H1 (cell line): ENCODE measurements at regions not wholly inside any gene's neighbourhood (a gene's known extent, or its start where the extent isn't known, plus 50 kb on each side); places are given as distances from the start of the nearest gene placed in this dataset.

Source experiments
- CTCF ChIA-PET: fragments of 300-600 bp; sonication (Branson Sonifier 250); formaldehyde crosslinking; loops from one replicate; lab custom pipeline; 2021; ENCODE audit not compliant: partially characterized antibody; lab: Charles Lee
- POLR2A ChIA-PET: fragments of 300-600 bp; sonication (Branson Sonifier 250); formaldehyde crosslinking; loops from one replicate; lab custom pipeline; 2021; ENCODE audit warnings: inconsistent platforms; ENCODE audit not compliant: partially characterized antibody; lab: Charles Lee
- DNase-seq, 2 experiments: peaks; one replicate each; pipeline versions ENCODE4 v3.0.0 to v3.0.0-alpha.2; 2010 to 2022; ENCODE audit warnings: low spot score in 2 of 2, low read depth in 1 of 2, mixed read lengths in 1 of 2
- FAIRE-seq: peaks from 2 replicates; lab custom pipeline; 2011; peaks lifted over from hg19 to GRCh38; lab: Jason Lieb, UNC
- H2AFZ ChIP-seq: 2 replicates; pipeline ENCODE4 v1.8.1; 2012; ENCODE audit warnings: low read length, inconsistent platforms
- H2AK5ac ChIP-seq: 2 replicates; pipeline ENCODE4 v1.6.1; 2013; ENCODE audit warnings: low read depth, low read length
- H2BK120ac ChIP-seq: replicated peaks from 2 replicates; pipeline ENCODE3; 2013; ENCODE audit warnings: low read depth, low read length, inconsistent platforms
- H2BK12ac ChIP-seq: 2 replicates; pipeline ENCODE4 v1.6.1; 2013; ENCODE audit warnings: low read depth, low read length
- H2BK15ac ChIP-seq: 2 replicates; pipeline ENCODE4 v1.6.1; 2013; ENCODE audit warnings: low read length
- H2BK20ac ChIP-seq: 2 replicates; pipeline ENCODE4 v1.6.1; 2013; ENCODE audit warnings: low read length
- H2BK5ac ChIP-seq: 2 replicates; pipeline ENCODE4 v1.6.1; 2013; ENCODE audit warnings: low read depth, low read length
- H3K14ac ChIP-seq: 2 replicates; pipeline ENCODE4 v1.6.1; 2013; ENCODE audit warnings: inconsistent platforms; ENCODE audit not compliant: insufficient read length
- H3K18ac ChIP-seq: 2 replicates; pipeline ENCODE4 v1.6.1; 2013; ENCODE audit warnings: low read length; ENCODE audit errors: extremely low read depth
- H3K23ac ChIP-seq: 2 replicates; pipeline ENCODE4 v1.6.1; 2013; ENCODE audit warnings: inconsistent platforms; ENCODE audit not compliant: insufficient read length
- H3K23me2 ChIP-seq: 2 replicates; pipeline ENCODE4 v1.6.1; 2013; ENCODE audit warnings: low read depth, low read length
- H3K27ac ChIP-seq: 2 replicates; pipeline ENCODE4 v1.6.1; 2011; ENCODE audit warnings: low read depth, low read length, inconsistent platforms
- H3K27me3 ChIP-seq, 4 experiments: replicated peaks in 1 of 4; 1 replicate in 1 of 4; 2 replicates in 3 of 4; pipeline versions ENCODE4 v1.6.1 to v1.8.1; 2011 to 2013; ENCODE audit warnings: low read length in 3 of 4, mild to moderate bottlenecking in 3 of 4, inconsistent platforms in 2 of 4, mixed read lengths in 2 of 4, moderate library complexity in 1 of 4; ENCODE audit not compliant: control insufficient read depth in 3 of 4, insufficient read depth in 3 of 4; ENCODE audit errors: extremely low read depth in 1 of 4
- H3K36me3 ChIP-seq, 4 experiments: 2 replicates each; pipeline versions ENCODE4 v1.6.1 to v1.8.1; 2011 to 2013; ENCODE audit warnings: mild to moderate bottlenecking in 4 of 4, low read length in 3 of 4, moderate library complexity in 2 of 4, control low read depth in 1 of 4, inconsistent platforms in 1 of 4; ENCODE audit not compliant: insufficient read depth in 4 of 4, control insufficient read depth in 2 of 4
- H3K4ac ChIP-seq: replicated peaks from 2 replicates; pipeline ENCODE3; 2013; ENCODE audit warnings: low read length, low read depth, mixed read lengths, inconsistent platforms; ENCODE audit not compliant: insufficient read length
- H3K4me1 ChIP-seq, 4 experiments: replicated peaks in 1 of 4; 1 replicate in 1 of 4; 2 replicates in 3 of 4; pipeline versions ENCODE4 v1.6.1 to v1.8.1; 2011 to 2013; ENCODE audit warnings: low read length in 3 of 4, inconsistent platforms in 2 of 4, mixed read lengths in 1 of 4; ENCODE audit not compliant: insufficient read depth in 4 of 4, control insufficient read depth in 3 of 4
- H3K4me2 ChIP-seq, 2 experiments: 2 replicates each; pipeline versions ENCODE4 v1.6.1 to v1.8.1; 2011 to 2013; ENCODE audit warnings: low read depth in 2 of 2, low read length in 2 of 2, control low read depth in 1 of 2, inconsistent platforms in 1 of 2, mild to moderate bottlenecking in 1 of 2; ENCODE audit not compliant: insufficient read depth in 1 of 2
- H3K4me3 ChIP-seq, 4 experiments: fragments of 200-600, 300-600 bp in 1 of 4; sonication (generic), shearing (Covaris generic), sonication (Bioruptor Twin) in 1 of 4; 2 replicates each; pipeline versions ENCODE4 v1.5.1 to v1.8.1; 2011 to 2016; ENCODE audit warnings: low read length in 4 of 4, low read depth in 3 of 4, control low read depth in 2 of 4, inconsistent platforms in 2 of 4, mild to moderate bottlenecking in 2 of 4, mixed read lengths in 1 of 4, moderate library complexity in 1 of 4; ENCODE audit not compliant: insufficient read depth in 2 of 4; ENCODE audit errors: extremely low read depth in 1 of 4
- H3K56ac ChIP-seq: replicated peaks from 2 replicates; pipeline ENCODE3; 2013; ENCODE audit warnings: low read depth, mild to moderate bottlenecking, mixed read lengths, low read length, inconsistent platforms; ENCODE audit not compliant: insufficient read length
- H3K79me1 ChIP-seq: 2 replicates; pipeline ENCODE4 v1.6.1; 2013; ENCODE audit warnings: low read depth, low read length, control low read depth
- H3K79me2 ChIP-seq, 2 experiments: 2 replicates each; pipeline versions ENCODE4 v1.6.1 to v1.8.1; 2012 to 2013; ENCODE audit warnings: low read length in 2 of 2, mild to moderate bottlenecking in 2 of 2, inconsistent platforms in 1 of 2; ENCODE audit not compliant: insufficient read depth in 2 of 2, control insufficient read depth in 1 of 2
- H3K9ac ChIP-seq, 4 experiments: replicated peaks in 1 of 4; 1 replicate in 1 of 4; 2 replicates in 3 of 4; pipeline versions ENCODE4 v1.6.1 to v1.8.1; 2011 to 2013; ENCODE audit warnings: low read depth in 3 of 4, low read length in 3 of 4, control low read depth in 2 of 4, mild to moderate bottlenecking in 2 of 4, moderate library complexity in 2 of 4, inconsistent platforms in 1 of 4; ENCODE audit errors: extremely low read depth in 1 of 4
- H3K9me3 ChIP-seq, 2 experiments: 2 replicates each; pipeline versions ENCODE4 v1.6.1 to v1.8.1; 2012 to 2013; ENCODE audit warnings: mild to moderate bottlenecking in 2 of 2, moderate library complexity in 2 of 2, control low read depth in 1 of 2, inconsistent platforms in 1 of 2, low read depth in 1 of 2, low read length in 1 of 2, mixed read lengths in 1 of 2; ENCODE audit not compliant: insufficient read depth in 2 of 2
- H4K20me1 ChIP-seq, 2 experiments: replicated peaks in 1 of 2; 2 replicates each; pipeline versions ENCODE3 to v1.8.1; 2011 to 2013; ENCODE audit warnings: inconsistent platforms in 2 of 2, low read length in 2 of 2, mild to moderate bottlenecking in 1 of 2; ENCODE audit not compliant: insufficient read depth in 2 of 2, control insufficient read depth in 1 of 2
- H4K5ac ChIP-seq: 2 replicates; pipeline ENCODE4 v1.6.1; 2013; ENCODE audit warnings: low read length, low read depth, mixed read lengths, inconsistent platforms; ENCODE audit not compliant: insufficient read length
- H4K8ac ChIP-seq: 2 replicates; pipeline ENCODE4 v1.8.0; 2013; ENCODE audit warnings: mild to moderate bottlenecking, moderate library complexity, low read length, inconsistent platforms; ENCODE audit not compliant: insufficient read depth; ENCODE audit errors: extremely low read depth
- H4K91ac ChIP-seq: replicated peaks from 2 replicates; pipeline ENCODE3; 2013; ENCODE audit warnings: low read length, mixed read lengths, inconsistent platforms; ENCODE audit not compliant: insufficient read length
- ASH2L ChIP-seq: fragments of 200-600, 300-600 bp; sonication (generic); IDR thresholded peaks from one replicate; pipeline ENCODE4 v1.7.1; 2017; ENCODE audit warnings: low read length
- ATF2 ChIP-seq: IDR thresholded peaks from 2 replicates; pipeline ENCODE4 v1.6.1; 2012; ENCODE audit warnings: low read length, inconsistent platforms
- CBX8 ChIP-seq: fragments of 300-800, 300-1000 bp; sonication (generic); IDR thresholded peaks from 2 replicates; pipeline ENCODE4 v1.7.1; 2016; ENCODE audit warnings: low read depth, low read length, borderline replicate concordance
- CHD2 ChIP-seq: IDR thresholded peaks from 2 replicates; pipeline ENCODE4 v1.6.1; 2012; ENCODE audit warnings: low read length, improper control_type of control experiment
- GABPA ChIP-seq: IDR thresholded peaks from 2 replicates; pipeline ENCODE4 v1.6.1; 2011; ENCODE audit warnings: mild to moderate bottlenecking, low read length, moderate library complexity, borderline replicate concordance; ENCODE audit not compliant: insufficient read depth
- JUN ChIP-seq: IDR thresholded peaks from 2 replicates; pipeline ENCODE4 v1.6.1; 2011; ENCODE audit warnings: low read depth, mild to moderate bottlenecking, improper control_type of control experiment, low read length
- JUND ChIP-seq: IDR thresholded peaks from 2 replicates; pipeline ENCODE4 v1.6.1; 2011; ENCODE audit warnings: mild to moderate bottlenecking, improper control_type of control experiment, low read length
- KDM1A ChIP-seq: fragments of 200-600, 300-600 bp; sonication (generic); IDR thresholded peaks from 2 replicates; pipeline ENCODE4 v1.7.1; 2016; ENCODE audit warnings: mild to moderate bottlenecking, low read length, borderline replicate concordance
- POLR2AphosphoS5 ChIP-seq: IDR thresholded peaks from 2 replicates; pipeline ENCODE4 v1.6.1; 2011; ENCODE audit warnings: low read depth, low read length
- RAD21 ChIP-seq, 2 experiments: IDR thresholded peaks in 1 of 2; conservative IDR thresholded peaks in 1 of 2; 2 replicates each; pipeline ENCODE4 v1.6.1; 2011; ENCODE audit warnings: low read depth in 2 of 2, low read length in 2 of 2, improper control_type of control experiment in 1 of 2, inconsistent platforms in 1 of 2, mild to moderate bottlenecking in 1 of 2, moderate library complexity in 1 of 2
- SAP30 ChIP-seq: fragments of 300-600 bp; sonication (generic); IDR thresholded peaks from 2 replicates; pipeline ENCODE4 v1.7.1; 2012; ENCODE audit warnings: low read length, moderate library complexity, mild to moderate bottlenecking, inconsistent platforms; ENCODE audit not compliant: insufficient read depth, insufficient replicate concordance
- SIRT6 ChIP-seq: IDR thresholded peaks from one replicate; pipeline ENCODE4 v1.7.1; 2012; ENCODE audit warnings: low read length, inconsistent platforms
- SP2 ChIP-seq: IDR thresholded peaks from 2 replicates; pipeline ENCODE4 v1.6.1; 2012; ENCODE audit warnings: mild to moderate bottlenecking, low read length, inconsistent platforms
- TEAD4 ChIP-seq: IDR thresholded peaks from 2 replicates; pipeline ENCODE4 v1.6.1; 2012; ENCODE audit warnings: low read depth, low read length, inconsistent platforms, mixed read lengths
- WGBS, 2 experiments: shearing (Covaris generic) in 1 of 2; methylation state at CpG; one replicate each; pipeline versions ENCODE4 v1.1.6 to v1.1.7; 2013 to 2015; ENCODE audit warnings: low lambda C conversion rate in 2 of 2, mixed read lengths in 2 of 2, inconsistent platforms in 1 of 2, low coverage in 1 of 2, missing lambda C conversion rate in 1 of 2; ENCODE audit not compliant: insufficient replicate concordance in 2 of 2, insufficient coverage in 1 of 2, insufficient read length in 1 of 2; ENCODE audit errors: extremely low coverage in 1 of 2, missing lambda C conversion rate in 1 of 2; 5-methylcytosine and 5-hydroxymethylcytosine counted together

- H3K23me2 ChIP-seq, result no peaks in the 10 kb centered on the region
- FAIRE-seq, result no peak
- TF ChIP-seq CHD2 (no peak), JUND (no peak), ASH2L (no peak), KDM1A (no peak), CBX8 (no peak), ATF2 (no peak), SP2 (no peak), POLR2AphosphoS5 (no peak), TEAD4 (no peak), GABPA (no peak), JUN (no peak), RAD21 (IDR thresholded peaks at IDR 0.05 in 1 of 2, conservative IDR thresholded peaks at IDR 0.05 in 1 of 2; ENCODE audit: low read depth in 2 of 2, low read length in 2 of 2) (no peak), SIRT6 (no peak), SAP30 (no peak)
- no peak overlapping the region for H2AFZ ChIP-seq
- no peak for DNase-seq
- no peak overlapping the region for H3K18ac ChIP-seq
- 73% methylated on average over 1 of the region's 1 CpG; no CpG with 5 or more reads in 1 of the 2 experiments for WGBS, 2 experiments
- H3K36me3 ChIP-seq, result no peaks in the 10 kb centered on the region
- H3K4me3 ChIP-seq, result no peak overlapping the region
- no peak overlapping the region for H2BK120ac ChIP-seq
- H4K5ac ChIP-seq, result no peak overlapping the region
- no peak overlapping the region for H4K8ac ChIP-seq
- H4K20me1 ChIP-seq, result no peaks in the 10 kb centered on the region
- no peaks in the 10 kb centered on the region for H3K79me2 ChIP-seq
- H3K4me1 ChIP-seq, result peaks cover 0 to 2% (median 0%) of the 10 kb centered on the region in 4 experiments; a peak in 1 of 7 replicates
- H2BK5ac ChIP-seq, result no peak overlapping the region
- no peak overlapping the region for H3K56ac ChIP-seq
- H3K4ac ChIP-seq, result no peak overlapping the region
- no peaks in the 10 kb centered on the region for H3K27me3 ChIP-seq
- no peaks in the 10 kb centered on the region for H3K79me1 ChIP-seq
- H3K9me3 ChIP-seq, result no peaks in the 10 kb centered on the region
- H3K23ac ChIP-seq, result no peak overlapping the region
- H2BK12ac ChIP-seq, result no peak overlapping the region
- no peak overlapping the region for H2BK20ac ChIP-seq
- no peak overlapping the region for H3K14ac ChIP-seq
- no peak overlapping the region for H3K27ac ChIP-seq
- H3K9ac ChIP-seq, result no peak overlapping the region
- H3K4me2 ChIP-seq, result no peak overlapping the region
- no peak overlapping the region for H4K91ac ChIP-seq
- POLR2A ChIA-PET, result interaction anchor here (1.1 kb wide), 1 partner anchor 97 kb away, joined by 3 read pairs; no protein-coding TSS in a partner anchor
- no peak overlapping the region for H2BK15ac ChIP-seq
- CTCF ChIA-PET, result interaction anchor here (0.6 to 2.4 kb wide), 3 partner anchors 9 to 84 kb away, joined by 5 to 6 read pairs (median 6); no protein-coding TSS in a partner anchor
- H2AK5ac ChIP-seq, result no peak overlapping the region
These were observed 98.4 kb downstream of the MID1IP1 start for GRCh38 chrX:38899650-38900049.
